SH-SY5Y (cell line): ENCODE measurements at regions not wholly inside any gene's neighbourhood (a gene's known extent, or its start where the extent isn't known, plus 50 kb on each side); places are given as distances from the start of the nearest gene placed in this dataset.

Experiments
- GATA2 ChIP-seq: IDR thresholded peaks from 2 replicates; pipeline ENCODE4 v1.6.1; 2011; ENCODE audit warnings: mild to moderate bottlenecking, low read depth, low read length
- GATA3 ChIP-seq: IDR thresholded peaks from 2 replicates; pipeline ENCODE4 v1.6.1; 2011; ENCODE audit warnings: low read depth, mild to moderate bottlenecking, low read length, moderate library complexity

- TF ChIP-seq GATA2 (no peak), GATA3 (no peak)
These were observed 258.6 kb downstream of the KTN1 start for GRCh38 chr14:55838529-55839052.
